ENCODE measurements at regions not wholly inside any gene's neighbourhood (a gene's known extent, or its start where the extent isn't known, plus 50 kb on each side); places are given as distances from the start of the nearest gene placed in this dataset.

DNA sequence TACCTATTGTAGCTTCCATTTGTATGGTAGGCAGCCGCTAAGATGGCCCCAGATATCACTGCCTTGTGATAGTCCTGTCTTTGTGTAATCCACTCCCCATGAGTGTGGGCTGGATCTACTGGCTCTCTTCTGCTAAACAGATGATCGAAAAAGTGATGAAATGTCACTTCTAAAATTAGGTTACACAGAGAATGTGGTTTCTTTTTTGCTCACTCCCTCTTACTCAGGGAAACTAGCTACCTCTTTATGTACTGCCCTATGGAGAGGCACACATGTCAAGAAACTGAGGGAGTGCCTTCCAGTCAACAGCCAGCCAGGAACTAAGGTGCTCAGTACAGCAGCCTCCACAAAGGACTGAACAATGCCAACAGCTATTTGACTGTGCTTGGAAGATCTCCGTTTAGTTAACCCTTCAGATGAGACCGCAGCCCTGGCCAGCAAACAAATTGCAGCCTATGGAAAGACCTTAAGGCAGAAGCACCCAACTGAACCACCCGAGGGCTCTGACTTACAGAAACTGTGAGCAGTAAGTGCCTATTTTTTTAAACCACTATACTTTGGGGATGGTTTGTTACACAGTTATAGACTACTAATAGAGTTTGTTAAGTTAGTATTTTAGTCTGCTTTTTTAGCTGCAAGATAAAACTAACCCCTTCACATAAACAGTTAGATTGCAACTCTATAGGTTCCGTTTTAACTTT lies 113.2 kb upstream of the MAF start:
- ChIA-PET CTCF (no interaction called here), POLR2A (no interaction called here)
- intact Hi-C loops (cut with micrococcal nuclease), result no loop called here

GRCh38 chr16:79712276-79712675 lies 111.7 kb upstream of the MAF start:
- H3K27ac Mint-ChIP-seq, result no peak overlapping the region
- H3K4me1 Mint-ChIP-seq (ENCODE audit: low read depth), result no peaks in the 10 kb centered on the region
- POLR2A ChIA-PET, result no interaction called here
- TF ChIP-seq, protein P1, sequence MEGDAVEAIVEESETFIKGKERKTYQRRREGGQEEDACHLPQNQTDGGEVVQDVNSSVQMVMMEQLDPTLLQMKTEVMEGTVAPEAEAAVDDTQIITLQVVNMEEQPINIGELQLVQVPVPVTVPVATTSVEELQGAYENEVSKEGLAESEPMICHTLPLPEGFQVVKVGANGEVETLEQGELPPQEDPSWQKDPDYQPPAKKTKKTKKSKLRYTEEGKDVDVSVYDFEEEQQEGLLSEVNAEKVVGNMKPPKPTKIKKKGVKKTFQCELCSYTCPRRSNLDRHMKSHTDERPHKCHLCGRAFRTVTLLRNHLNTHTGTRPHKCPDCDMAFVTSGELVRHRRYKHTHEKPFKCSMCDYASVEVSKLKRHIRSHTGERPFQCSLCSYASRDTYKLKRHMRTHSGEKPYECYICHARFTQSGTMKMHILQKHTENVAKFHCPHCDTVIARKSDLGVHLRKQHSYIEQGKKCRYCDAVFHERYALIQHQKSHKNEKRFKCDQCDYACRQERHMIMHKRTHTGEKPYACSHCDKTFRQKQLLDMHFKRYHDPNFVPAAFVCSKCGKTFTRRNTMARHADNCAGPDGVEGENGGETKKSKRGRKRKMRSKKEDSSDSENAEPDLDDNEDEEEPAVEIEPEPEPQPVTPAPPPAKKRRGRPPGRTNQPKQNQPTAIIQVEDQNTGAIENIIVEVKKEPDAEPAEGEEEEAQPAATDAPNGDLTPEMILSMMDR (IDR thresholded peaks at IDR 0.05), result no peak
- peaks cover 10% of the 10 kb centered on the region for H3K27me3 Mint-ChIP-seq
- DNase-seq (no peak), ATAC-seq (no peak)
- H3K4me3 Mint-ChIP-seq, result no peak overlapping the region
- CTCF ChIA-PET, result no interaction called here
- intact Hi-C loops (cut with micrococcal nuclease), result no loop called here
- H3K36me3 Mint-ChIP-seq (ENCODE audit: low read depth), result no peaks in the 10 kb centered on the region
- H3K9me3 Mint-ChIP-seq, result no peaks in the 10 kb centered on the region

More for the DNA sequence above, 113.2 kb upstream of the MAF start:
- peaks cover 10% of the 10 kb centered on the region for H3K27me3 Mint-ChIP-seq
- H3K4me1 Mint-ChIP-seq (ENCODE audit: low read depth), result no peaks in the 10 kb centered on the region
- DNase-seq (no peak), ATAC-seq (no peak)
- H3K4me3 Mint-ChIP-seq, result no peak overlapping the region
- H3K36me3 Mint-ChIP-seq (ENCODE audit: low read depth), result no peaks in the 10 kb centered on the region
- TF ChIP-seq, protein P1 (IDR thresholded peaks at IDR 0.05), result no peak
- H3K9me3 Mint-ChIP-seq, result no peaks in the 10 kb centered on the region
- H3K27ac Mint-ChIP-seq, result no peak overlapping the region

GRCh38 chr16:79707876-79708275 lies 107.3 kb upstream of the MAF start:
- no peaks in the 10 kb centered on the region for H3K9me3 Mint-ChIP-seq
- no peak for ATAC-seq
- H3K4me1 Mint-ChIP-seq (ENCODE audit: low read depth), result no peaks in the 10 kb centered on the region
- intact Hi-C loops (cut with micrococcal nuclease), result no loop called here
- no peaks in the 10 kb centered on the region for H3K27me3 Mint-ChIP-seq
- no peak for DNase-seq
- no peak overlapping the region for H3K4me3 Mint-ChIP-seq
- ChIA-PET POLR2A (no interaction called here), CTCF (no interaction called here)
- H3K27ac Mint-ChIP-seq, result no peak overlapping the region
- H3K36me3 Mint-ChIP-seq (ENCODE audit: low read depth), result no peaks in the 10 kb centered on the region
- TF ChIP-seq, protein P1 (IDR thresholded peaks at IDR 0.05), result no peak

- TF ChIP-seq, protein P1 (IDR thresholded peaks at IDR 0.05), result no peak
- DNase-seq, result no peak
- H3K9me3 Mint-ChIP-seq, result no peaks in the 10 kb centered on the region
- H3K27me3 Mint-ChIP-seq, result peaks cover 2% of the 10 kb centered on the region
- H3K4me3 Mint-ChIP-seq, result no peak overlapping the region
- ATAC-seq, result no peak
- CTCF ChIA-PET, result no interaction called here
- H3K27ac Mint-ChIP-seq, result no peak overlapping the region
- POLR2A ChIA-PET, result no interaction called here
- H3K36me3 Mint-ChIP-seq (ENCODE audit: low read depth), result no peaks in the 10 kb centered on the region
- no peaks in the 10 kb centered on the region for H3K4me1 Mint-ChIP-seq (ENCODE audit: low read depth)
- intact Hi-C loops (cut with micrococcal nuclease), result no loop called here
These were observed 102.5 kb upstream of the MAF start for GRCh38 chr16:79703066-79703465.

DNA sequence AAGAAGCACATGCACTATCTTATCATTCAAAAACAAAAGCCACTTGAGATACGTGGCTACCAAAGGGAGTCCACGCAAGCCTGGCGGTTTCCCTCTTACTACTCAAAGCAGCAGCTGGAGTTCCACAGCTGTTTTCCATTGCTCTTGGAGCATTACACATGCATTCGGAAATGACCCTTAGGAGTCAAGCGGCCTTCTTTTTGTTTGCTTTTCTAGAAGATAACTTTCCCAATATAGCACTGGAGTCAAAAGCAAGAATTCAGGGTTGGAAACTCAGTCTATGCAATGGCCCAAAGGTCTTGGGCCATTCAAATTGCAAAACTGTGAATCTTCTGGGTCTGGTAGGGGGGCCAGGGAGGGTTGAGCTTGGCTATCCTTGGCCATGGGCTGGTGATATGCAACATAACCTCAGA lies 97.8 kb upstream of the MAF start:
- intact Hi-C loops (cut with micrococcal nuclease), result no loop called here
- ChIA-PET POLR2A (interaction anchor here (0.5 kb wide), 1 partner anchor 912 kb away, joined by 4 read pairs; no protein-coding TSS in a partner anchor), CTCF (no interaction called here)
- Mint-ChIP-seq H3K27ac (no peak overlapping the region), H3K36me3 (ENCODE audit: low read depth) (no peaks in the 10 kb centered on the region), H3K9me3 (peaks cover 7% of the 10 kb centered on the region), H3K4me3 (no peak overlapping the region), H3K4me1 (ENCODE audit: low read depth) (no peaks in the 10 kb centered on the region), H3K27me3 (peaks cover 4% of the 10 kb centered on the region)
- DNase-seq (no peak), ATAC-seq (no peak)
- TF ChIP-seq, protein P1 (IDR thresholded peaks at IDR 0.05), result no peak
